Thyroid gland (tissue), 4 donors: ENCODE measurements at regions not wholly inside any gene's neighbourhood (a gene's known extent, or its start where the extent isn't known, plus 50 kb on each side); places are given as distances from the start of the nearest gene placed in this dataset.

Experiments used
- POLR2A ChIP-seq, 2 donors: fragments of 450-650 bp; IDR thresholded peaks; one replicate each; pipeline ENCODE4 v1.6.1; 2017; ENCODE audit warnings: antibody characterized with exemption in 2 of 2, mild to moderate bottlenecking in 2 of 2, moderate library complexity in 1 of 2
- TF ChIP-seq, protein P1 (sequence below), 6 experiments: fragments of 200-600 bp in 3 of 6; fragments of 450-650 bp in 3 of 6; sonication (generic) in 3 of 6; IDR thresholded peaks; one replicate each; pipeline ENCODE4 v1.5.1; 2016 to 2019; ENCODE audit warnings: antibody characterized with exemption in 6 of 6, mild to moderate bottlenecking in 2 of 6, inconsistent platforms in 1 of 6, moderate library complexity in 1 of 6

DNA sequence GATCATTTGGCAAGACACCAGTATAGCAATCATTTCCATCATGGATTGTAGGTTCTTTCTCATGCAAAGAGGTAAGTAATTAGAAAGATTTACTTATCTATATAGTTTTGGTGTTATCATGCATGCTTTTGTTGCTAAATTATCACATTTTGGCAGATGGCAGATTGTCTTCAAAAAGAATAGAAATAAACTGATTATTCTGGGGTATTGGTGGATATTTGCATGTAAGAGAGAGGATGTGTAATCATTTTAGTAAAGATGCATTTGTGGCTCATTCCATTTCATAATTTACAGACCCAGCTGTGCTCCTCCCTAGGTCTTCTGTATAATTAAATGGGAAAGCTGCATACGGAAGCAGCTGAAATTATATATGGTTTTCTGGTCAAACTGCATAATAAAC is 875.7 kb upstream of the ANO3 start:
- TF ChIP-seq, protein P1, sequence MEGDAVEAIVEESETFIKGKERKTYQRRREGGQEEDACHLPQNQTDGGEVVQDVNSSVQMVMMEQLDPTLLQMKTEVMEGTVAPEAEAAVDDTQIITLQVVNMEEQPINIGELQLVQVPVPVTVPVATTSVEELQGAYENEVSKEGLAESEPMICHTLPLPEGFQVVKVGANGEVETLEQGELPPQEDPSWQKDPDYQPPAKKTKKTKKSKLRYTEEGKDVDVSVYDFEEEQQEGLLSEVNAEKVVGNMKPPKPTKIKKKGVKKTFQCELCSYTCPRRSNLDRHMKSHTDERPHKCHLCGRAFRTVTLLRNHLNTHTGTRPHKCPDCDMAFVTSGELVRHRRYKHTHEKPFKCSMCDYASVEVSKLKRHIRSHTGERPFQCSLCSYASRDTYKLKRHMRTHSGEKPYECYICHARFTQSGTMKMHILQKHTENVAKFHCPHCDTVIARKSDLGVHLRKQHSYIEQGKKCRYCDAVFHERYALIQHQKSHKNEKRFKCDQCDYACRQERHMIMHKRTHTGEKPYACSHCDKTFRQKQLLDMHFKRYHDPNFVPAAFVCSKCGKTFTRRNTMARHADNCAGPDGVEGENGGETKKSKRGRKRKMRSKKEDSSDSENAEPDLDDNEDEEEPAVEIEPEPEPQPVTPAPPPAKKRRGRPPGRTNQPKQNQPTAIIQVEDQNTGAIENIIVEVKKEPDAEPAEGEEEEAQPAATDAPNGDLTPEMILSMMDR (IDR thresholded peaks at IDR 0.05) = no peak
- no peak for TF ChIP-seq POLR2A (IDR thresholded peaks at IDR 0.05)
